ENCODE measurements at regions not wholly inside any gene's neighbourhood (a gene's known extent, or its start where the extent isn't known, plus 50 kb on each side); places are given as distances from the start of the nearest gene placed in this dataset.
A peak's percentile ranks its signal among the peaks of the same experiment; 100 is the strongest.
"Not testable (repeated sequence)": the region's sequence is repeated elsewhere in the genome, so short reads cannot be mapped to it uniquely, and the experiment has no call there.

GRCh38 chr3:95567346-95567745 lies 1247.0 kb upstream of the EPHA6 start:
- H3K9me3 ChIP-seq (ENCODE audit: insufficient read depth, low read length), result peaks cover 20% of the 10 kb centered on the region
- H3K79me2 ChIP-seq (ENCODE audit: low read length), result no peaks in the 10 kb centered on the region
- H3K4me3 ChIP-seq (ENCODE audit: low read length), result peak overlapping the region; percentile 39; the same call in 1 of the 2 replicates
- H2AFZ ChIP-seq (ENCODE audit: low read depth, low read length), result peak overlapping the region; percentile 94
- no peaks in the 10 kb centered on the region for H3K27me3 ChIP-seq (ENCODE audit: low read depth, low read length)
- peak overlapping the region; percentile 58 for H3K4me2 ChIP-seq (ENCODE audit: low read length)
- peaks cover 32% of the 10 kb centered on the region for H3K4me1 ChIP-seq (ENCODE audit: low read length)
- no peaks in the 10 kb centered on the region for H4K20me1 ChIP-seq (ENCODE audit: insufficient read depth, low read length)
- TF ChIP-seq, protein P1, sequence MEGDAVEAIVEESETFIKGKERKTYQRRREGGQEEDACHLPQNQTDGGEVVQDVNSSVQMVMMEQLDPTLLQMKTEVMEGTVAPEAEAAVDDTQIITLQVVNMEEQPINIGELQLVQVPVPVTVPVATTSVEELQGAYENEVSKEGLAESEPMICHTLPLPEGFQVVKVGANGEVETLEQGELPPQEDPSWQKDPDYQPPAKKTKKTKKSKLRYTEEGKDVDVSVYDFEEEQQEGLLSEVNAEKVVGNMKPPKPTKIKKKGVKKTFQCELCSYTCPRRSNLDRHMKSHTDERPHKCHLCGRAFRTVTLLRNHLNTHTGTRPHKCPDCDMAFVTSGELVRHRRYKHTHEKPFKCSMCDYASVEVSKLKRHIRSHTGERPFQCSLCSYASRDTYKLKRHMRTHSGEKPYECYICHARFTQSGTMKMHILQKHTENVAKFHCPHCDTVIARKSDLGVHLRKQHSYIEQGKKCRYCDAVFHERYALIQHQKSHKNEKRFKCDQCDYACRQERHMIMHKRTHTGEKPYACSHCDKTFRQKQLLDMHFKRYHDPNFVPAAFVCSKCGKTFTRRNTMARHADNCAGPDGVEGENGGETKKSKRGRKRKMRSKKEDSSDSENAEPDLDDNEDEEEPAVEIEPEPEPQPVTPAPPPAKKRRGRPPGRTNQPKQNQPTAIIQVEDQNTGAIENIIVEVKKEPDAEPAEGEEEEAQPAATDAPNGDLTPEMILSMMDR (IDR thresholded peaks at IDR 0.05; ENCODE audit: low read depth, low read length), result no peak
- TF ChIP-seq EZH2phosphoT487 (IDR thresholded peaks at IDR 0.05; ENCODE audit: low read depth), result no peak
- peak overlapping the region; percentile 89 for H3K27ac ChIP-seq (ENCODE audit: low read length)
- H3K9ac ChIP-seq (ENCODE audit: low read length), result peak overlapping the region; percentile 44; the same call in 1 of the 2 replicates
- peaks cover 41% of the 10 kb centered on the region for H3K36me3 ChIP-seq (replicated peaks; ENCODE audit: low read depth, low read length)

- Histone ChIP-seq H3K4me1 (ENCODE audit: low read length) (no peaks in the 10 kb centered on the region), H3K36me3 (replicated peaks; ENCODE audit: low read depth, low read length) (no peaks in the 10 kb centered on the region), H3K27me3 (ENCODE audit: low read depth, low read length) (no peaks in the 10 kb centered on the region), H3K9me3 (ENCODE audit: insufficient read depth, low read length) (no peaks in the 10 kb centered on the region), H3K79me2 (ENCODE audit: low read length) (no peaks in the 10 kb centered on the region), H3K27ac (ENCODE audit: low read length) (no peak overlapping the region), H4K20me1 (ENCODE audit: insufficient read depth, low read length) (no peaks in the 10 kb centered on the region), H3K4me2 (ENCODE audit: low read length) (no peak overlapping the region), H3K4me3 (ENCODE audit: low read length) (no peak overlapping the region), H2AFZ (ENCODE audit: low read depth, low read length) (no peak overlapping the region), H3K9ac (ENCODE audit: low read length) (no peak overlapping the region)
- TF ChIP-seq, protein P1 (IDR thresholded peaks at IDR 0.05; ENCODE audit: low read depth, low read length), result no peak
- no peak for TF ChIP-seq EZH2phosphoT487 (IDR thresholded peaks at IDR 0.05; ENCODE audit: low read depth)
These were observed 1227.6 kb upstream of the EPHA6 start for GRCh38 chr3:95586754-95587153.

GRCh38 chr3:95587641-95588040 lies 1226.8 kb upstream of the EPHA6 start:
- not testable (repeated sequence) for H3K79me2 ChIP-seq (ENCODE audit: low read length); H3K4me1 ChIP-seq (ENCODE audit: low read length); H3K36me3 ChIP-seq (replicated peaks; ENCODE audit: low read depth, low read length); H3K27ac ChIP-seq (ENCODE audit: low read length); H3K9ac ChIP-seq (ENCODE audit: low read length); H3K4me3 ChIP-seq (ENCODE audit: low read length); H3K4me2 ChIP-seq (ENCODE audit: low read length); H2AFZ ChIP-seq (ENCODE audit: low read depth, low read length); H3K9me3 ChIP-seq (ENCODE audit: insufficient read depth, low read length); H4K20me1 ChIP-seq (ENCODE audit: insufficient read depth, low read length); H3K27me3 ChIP-seq (ENCODE audit: low read depth, low read length)

GRCh38 chr3:95588473-95588872 lies 1225.9 kb upstream of the EPHA6 start:
- Histone ChIP-seq H3K4me2 (ENCODE audit: low read length) (no peak overlapping the region), H3K36me3 (replicated peaks; ENCODE audit: low read depth, low read length) (no peaks in the 10 kb centered on the region), H3K27ac (ENCODE audit: low read length) (no peak overlapping the region), H3K4me1 (ENCODE audit: low read length) (no peaks in the 10 kb centered on the region), H4K20me1 (ENCODE audit: insufficient read depth, low read length) (no peaks in the 10 kb centered on the region), H3K9me3 (ENCODE audit: insufficient read depth, low read length) (no peaks in the 10 kb centered on the region), H3K9ac (ENCODE audit: low read length) (no peak overlapping the region), H3K4me3 (ENCODE audit: low read length) (no peak overlapping the region), H3K79me2 (ENCODE audit: low read length) (no peaks in the 10 kb centered on the region), H3K27me3 (ENCODE audit: low read depth, low read length) (no peaks in the 10 kb centered on the region), H2AFZ (ENCODE audit: low read depth, low read length) (no peak overlapping the region)
- TF ChIP-seq, protein P1 (IDR thresholded peaks at IDR 0.05; ENCODE audit: low read depth, low read length), result no peak
